HCEC 1CT (cell line): ENCODE measurements at regions not wholly inside any gene's neighbourhood (a gene's known extent, or its start where the extent isn't known, plus 50 kb on each side); places are given as distances from the start of the nearest gene placed in this dataset.
"Not testable (repeated sequence)": the region's sequence is repeated elsewhere in the genome, so short reads cannot be mapped to it uniquely, and the experiment has no call there.

Source experiments
- DNase-seq: peaks from one replicate; pipeline ENCODE4 v3.0.0-alpha.2; 2017

DNA sequence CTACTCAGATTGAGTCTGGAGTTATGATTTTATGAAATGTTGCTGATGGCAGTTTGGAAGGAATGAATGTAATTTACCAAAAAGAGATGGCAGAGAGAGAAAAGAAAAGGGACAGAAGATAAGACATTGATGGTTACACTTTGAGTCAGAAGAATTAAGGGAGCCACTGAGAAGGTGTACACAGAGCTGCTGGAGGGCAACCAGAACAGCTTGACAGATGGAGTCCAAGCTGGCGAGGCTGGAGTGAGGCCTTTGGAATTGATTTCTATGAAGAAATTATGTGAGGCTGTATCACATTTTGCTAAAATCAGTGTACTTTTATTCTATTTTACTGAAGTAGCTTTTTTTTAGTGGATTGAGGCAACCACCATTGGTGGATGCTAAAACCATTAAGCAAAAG lies 740.5 kb downstream of the REEP3 start:
- no peak for DNase-seq

DNA sequence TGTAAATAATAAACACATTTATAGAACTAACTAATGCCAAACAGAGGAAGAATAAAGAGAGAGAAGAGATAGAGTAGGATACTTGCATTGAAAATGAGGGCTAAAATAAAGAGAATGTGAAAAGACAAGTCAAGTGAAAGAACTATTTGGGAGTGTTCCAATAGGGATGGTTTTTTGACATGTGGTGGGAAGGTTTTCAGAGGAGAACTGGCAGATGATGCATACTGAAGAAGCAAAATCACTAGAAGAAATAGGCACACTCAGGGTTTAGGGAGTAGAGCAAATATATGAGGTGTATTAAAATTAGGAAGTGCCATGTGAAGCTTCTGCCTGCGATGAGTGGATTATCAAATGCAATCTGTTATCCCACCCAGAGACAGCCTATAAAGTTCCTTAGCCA lies 744.8 kb downstream of the REEP3 start:
- DNase-seq = no peak

DNA sequence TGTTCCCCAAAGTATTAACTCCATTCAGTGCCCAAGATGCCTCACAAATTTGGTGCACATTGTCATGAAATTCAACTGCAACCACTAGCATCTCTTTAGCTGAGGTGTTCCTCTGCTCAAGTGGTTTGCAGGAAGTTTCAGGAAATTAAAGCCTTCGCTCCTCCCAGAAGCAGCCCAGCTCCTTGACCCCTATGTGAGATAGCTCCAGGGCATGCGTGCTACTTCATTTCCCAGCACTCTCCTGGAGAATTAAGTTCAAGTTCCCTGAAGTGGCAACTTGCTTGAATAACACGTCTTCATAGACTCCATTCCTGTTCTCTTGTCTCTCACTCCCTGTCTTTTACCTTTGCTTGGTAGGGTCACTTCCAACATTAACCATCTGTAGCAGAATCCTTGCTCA lies 750.3 kb downstream of the REEP3 start:
- DNase-seq = no peak

DNA sequence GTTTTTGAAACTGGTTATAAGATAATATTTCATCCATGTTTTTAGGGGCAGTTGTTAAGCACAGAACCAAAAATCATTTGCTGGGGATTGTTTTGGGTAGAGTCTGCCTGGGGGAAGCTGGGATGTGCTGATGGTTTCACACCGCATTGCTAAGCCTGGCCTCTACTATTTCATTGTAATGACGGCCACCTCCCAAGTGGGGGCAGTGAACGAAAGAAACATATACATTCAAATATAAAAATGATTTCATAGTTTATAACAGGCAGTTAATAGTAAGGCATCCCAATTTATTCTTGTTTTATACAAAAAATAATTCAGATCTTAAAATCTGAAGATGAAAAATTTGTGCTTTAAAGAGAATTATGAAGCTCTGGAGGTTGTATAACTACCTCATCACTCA lies 750.8 kb downstream of the REEP3 start:
- no peak for DNase-seq

DNA sequence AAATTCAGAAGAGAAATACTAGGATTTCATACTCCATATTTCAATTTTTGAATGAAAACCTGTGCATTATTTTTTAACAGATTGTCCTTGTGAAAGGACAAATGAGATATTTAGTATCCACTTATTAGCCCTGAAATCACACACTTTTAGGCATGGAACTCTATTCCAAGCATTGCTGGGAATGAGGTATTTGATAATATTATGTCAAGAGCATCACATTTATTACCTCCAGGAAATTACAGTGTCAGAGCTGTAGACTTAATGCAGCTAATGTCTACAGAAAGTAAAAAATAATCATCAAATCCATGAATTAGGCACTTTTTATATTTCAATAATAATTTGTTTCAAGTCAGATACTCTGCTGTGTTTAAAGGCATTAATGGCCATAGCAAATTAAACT lies 753.8 kb downstream of the REEP3 start:
- no peak for DNase-seq

DNA sequence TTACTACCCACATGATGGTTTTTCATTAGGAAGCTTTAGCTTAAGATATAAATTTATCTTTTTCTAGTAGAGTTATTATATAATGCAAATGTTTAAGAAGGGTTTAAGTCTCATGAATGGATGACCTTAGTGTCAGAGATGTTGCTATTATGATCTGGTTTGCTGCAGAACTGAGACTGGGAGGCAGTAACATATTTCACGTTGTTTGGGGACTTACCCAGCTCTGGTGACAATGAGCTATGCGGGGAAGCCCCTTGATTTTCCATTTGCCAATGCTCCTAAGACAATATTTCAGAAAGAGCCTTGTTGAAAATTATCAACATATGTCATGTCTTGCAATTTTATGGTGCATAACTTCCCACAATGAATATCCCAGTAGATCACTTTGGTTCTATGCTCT lies 754.6 kb downstream of the REEP3 start:
- DNase-seq = no peak

DNA sequence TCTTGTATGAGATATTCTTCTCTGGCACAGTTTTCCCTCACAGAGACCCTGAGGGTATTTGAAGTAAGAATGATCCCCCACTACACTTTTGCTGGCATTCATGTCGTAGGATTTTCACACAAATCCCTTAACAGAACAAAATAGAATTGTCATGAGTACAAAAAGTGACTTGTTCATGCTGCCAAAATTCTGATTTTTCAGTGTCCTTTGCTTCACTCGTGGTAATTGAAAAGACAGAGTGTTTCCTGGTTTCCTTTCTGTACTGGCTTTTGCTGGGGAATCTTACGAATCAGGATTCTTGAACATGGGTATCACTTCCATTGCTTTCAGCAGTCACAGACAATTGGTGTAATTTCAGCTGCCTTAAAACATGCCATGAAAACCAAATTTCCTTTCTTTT lies 756.3 kb downstream of the REEP3 start:
- DNase-seq = no peak

DNA sequence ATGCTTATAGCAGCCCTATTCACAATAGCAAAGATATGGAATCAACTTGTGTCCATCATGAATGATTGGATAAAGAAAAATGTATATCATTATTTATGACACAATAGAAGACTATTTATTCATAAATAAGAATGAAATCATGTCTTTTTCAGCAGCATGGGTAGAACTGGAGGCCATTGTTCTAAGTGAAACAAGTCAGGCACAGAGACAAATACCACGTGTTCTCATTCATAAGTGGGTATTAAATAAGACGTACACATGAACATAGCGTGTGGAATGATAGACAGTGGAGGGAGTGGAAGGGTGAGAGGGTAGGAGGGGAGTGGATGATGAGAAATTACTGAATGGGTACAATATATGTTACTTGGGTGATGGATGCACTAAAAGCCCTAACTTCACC lies 762.4 kb downstream of the REEP3 start:
- DNase-seq = no peak

DNA sequence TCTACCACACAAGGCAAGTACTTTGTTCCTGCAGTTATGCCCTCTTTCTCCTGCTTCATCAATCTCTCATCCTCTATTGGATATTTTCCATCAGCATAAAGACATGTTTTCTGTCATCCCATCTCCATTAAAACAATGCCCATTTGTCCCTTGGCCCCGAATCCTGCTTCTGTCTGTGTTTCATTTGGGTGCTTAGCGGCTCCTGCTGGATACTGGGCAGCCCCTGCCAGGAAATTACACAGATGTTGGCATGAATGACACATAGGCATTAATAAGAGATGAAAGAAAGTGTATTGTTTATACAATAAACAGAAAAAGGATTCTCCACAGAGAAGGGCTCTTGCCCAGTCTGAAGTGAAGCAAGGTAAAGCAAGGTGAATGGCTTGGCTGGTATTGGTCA lies 765.3 kb downstream of the REEP3 start:
- DNase-seq = no peak

DNA sequence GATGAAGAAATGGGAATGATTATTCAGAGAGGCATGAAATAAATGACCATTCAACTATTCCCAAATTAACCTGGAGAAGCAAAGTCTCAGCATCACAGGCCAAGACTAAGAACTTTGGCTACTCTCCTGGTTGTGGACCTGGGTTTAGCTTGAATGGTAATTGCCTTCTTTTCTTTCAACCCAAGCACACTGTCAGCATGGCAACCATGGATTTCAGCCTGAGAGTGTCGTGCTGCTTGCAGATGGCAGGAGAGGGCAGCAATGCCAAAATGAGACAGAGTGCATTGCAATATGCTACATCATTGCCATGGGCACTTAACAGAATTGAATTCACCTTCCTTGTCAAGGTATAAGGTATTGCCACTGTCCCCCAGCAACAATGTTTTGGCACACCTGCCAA lies 767.2 kb downstream of the REEP3 start:
- no peak for DNase-seq

DNA sequence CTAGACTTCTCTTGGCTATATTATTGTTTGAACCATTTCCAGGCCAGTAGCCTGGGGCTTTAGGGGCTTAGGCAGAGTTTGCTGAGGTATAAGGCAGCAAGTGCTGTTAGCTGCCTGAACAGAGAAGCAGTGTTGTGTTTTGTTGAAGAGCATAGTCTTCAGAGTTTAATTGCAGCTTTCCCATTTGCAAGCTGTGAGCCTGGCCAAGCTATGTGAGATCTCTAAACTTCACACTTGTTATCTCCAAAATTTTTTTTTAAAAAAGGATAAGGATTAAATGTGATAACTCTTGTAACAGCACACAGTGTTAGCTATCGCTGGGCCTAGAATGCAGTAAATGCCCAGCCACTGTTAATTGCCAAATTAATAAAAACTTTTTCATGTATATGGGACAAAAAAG lies 782.4 kb downstream of the REEP3 start:
- no peak for DNase-seq

DNA sequence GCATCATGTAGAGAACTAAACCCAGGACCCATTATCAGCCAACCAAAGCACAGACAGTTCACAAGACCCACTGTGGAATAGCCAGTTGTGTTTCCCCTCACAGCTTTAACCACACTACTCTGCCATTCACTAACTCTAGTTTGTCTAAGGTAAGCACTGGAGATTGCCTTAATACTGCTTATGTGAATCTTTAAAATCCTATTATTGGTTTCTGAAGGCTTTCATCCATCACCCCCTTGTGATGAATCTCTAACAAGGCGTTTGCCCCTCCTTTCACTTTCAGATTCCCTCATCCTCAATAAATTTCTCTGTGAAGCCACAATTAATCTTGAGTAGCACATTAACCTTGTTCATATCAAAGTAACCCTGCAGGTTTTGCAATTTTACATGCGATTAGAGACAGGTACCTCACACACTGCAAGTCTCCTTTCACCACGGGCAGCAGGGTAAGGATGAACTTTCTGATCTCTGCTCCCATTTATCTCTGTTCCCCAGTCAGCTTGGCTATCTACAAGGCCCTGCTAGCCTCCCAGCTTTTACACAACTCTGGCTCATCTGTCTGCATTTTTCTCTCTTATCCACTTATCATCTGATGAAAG lies 785.6 kb downstream of the REEP3 start:
- DNase-seq = no peak

DNA sequence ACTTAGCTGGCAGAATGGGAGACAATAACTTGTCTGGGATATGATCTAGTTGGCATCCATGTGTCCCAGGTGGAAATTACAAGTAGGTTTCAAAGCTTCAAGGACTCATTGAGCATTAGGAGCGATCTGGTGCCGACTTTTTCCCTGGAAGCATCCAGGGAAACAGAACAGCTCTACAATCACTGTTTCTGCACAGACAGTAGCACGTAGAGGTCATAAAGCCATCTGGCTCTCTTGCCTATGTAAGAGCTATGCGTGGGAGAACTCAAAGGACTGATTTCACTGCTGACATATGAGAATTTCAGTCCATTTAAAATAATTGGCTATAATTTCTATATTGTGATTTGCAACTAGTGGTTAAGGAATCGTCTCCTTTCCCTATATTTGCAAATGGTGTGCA lies 791.7 kb downstream of the REEP3 start:
- no peak for DNase-seq

DNA sequence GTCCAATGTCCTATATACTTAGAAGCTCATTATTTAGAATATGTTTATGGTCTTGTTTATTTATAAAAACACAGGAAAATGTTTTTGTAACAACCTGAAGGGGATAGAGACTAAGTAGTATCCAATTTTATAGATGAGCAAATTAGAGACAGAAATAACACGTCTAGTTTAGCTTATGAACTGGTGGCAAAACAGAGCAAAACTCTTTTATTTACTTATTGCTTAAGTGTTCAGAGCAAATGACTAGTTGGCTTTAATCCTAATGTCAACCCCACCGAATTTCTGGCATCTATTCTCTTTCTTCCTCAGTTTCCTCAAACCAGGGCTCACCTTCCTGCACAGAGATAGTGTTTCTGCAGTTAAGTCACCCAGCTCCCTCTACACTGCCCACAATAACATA lies 792.8 kb downstream of the REEP3 start:
- DNase-seq = no peak

DNA sequence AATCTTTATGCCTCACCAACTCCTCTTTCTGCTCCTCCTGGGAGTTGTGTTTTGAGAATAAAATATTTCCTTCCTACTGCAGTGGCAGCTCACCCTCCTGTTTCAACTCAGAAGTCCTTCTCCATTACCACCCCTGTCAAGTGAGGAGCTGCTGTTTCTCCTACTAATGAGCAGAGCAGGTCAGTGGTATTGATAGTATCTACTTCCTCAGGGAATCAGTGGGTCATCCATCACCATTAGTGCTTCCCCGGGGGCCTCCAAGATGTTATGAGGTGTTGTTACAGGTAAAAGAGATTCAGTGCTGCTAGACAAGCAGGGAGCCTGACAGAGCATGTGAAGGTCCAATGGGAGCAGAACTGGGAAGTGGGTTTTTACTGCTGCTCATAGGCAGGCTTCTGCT lies 795.2 kb downstream of the REEP3 start:
- no peak for DNase-seq

DNA sequence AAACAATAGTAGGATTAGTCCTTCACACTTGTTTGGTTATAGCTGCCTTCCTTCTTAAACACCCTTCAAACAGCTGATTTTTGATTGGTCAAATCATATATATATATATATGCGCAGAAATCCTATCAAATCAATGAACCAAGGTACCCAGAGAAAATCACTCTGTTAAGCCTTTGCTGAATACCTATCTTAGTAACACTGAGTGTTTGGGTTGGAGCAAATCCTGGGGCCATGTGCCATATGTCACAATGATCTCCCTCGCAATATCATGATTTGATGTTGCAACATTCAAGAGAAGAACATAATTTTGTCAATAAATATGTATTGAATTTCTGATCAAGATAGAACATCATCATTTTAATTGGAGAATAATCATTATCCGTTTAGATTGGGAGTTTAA lies 795.6 kb downstream of the REEP3 start:
- DNase-seq = no peak

DNA sequence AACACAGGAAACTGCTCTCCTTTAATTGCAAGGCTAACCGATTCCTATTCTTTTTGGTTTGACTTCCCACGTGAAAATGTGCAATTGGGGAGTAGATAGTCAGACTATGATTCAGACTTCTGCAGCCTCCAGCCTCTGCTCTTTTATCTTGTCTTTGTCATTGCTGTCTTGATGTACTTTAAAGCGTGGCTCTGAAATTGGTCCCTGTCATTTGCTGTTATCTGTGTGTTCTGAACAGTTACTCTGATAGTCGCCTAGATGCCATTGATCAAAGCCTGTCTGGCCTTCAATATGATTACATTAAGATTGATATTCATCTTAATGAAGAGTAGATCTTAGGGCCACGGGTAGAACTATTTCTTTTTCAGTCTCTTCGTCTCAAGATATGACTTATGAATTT lies 799.2 kb downstream of the REEP3 start:
- no peak for DNase-seq

DNA sequence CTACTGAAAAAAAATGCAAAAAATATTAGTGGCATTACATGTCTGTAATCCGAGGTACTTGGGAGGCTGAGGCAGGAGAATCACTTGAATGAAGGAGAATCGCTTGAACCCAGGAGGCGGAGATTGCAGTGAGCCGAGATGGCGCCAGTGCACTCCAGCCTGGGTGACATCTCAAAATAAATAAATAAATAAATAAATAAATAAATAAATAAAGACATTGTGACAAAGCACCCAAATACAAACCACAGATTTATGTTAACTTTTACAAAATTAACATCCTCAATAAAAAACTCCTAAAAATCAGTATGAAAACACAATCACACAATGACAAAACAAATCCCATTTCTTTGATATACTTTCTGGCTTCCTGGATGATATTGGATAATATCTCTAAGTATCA lies 808.3 kb downstream of the REEP3 start:
- no peak for DNase-seq

DNA sequence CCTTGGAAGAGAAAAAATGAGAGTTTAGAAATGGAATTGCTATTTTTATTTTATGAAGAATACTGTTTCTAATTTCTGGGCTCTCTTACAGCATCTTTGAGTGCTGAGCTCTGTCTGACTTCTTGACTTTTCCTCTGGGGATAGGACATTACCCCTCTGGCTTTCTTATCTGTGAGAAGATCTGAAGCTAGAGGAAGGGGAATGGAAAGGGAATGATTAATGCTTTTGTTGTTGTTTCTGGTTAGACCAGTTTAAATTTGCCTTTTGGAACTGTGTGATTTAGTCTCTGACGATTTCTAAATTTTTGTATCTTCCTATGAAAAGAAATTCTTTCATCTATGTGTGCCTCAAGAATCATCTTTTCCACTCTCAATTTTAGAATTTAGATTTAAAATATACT lies 811.4 kb downstream of the REEP3 start:
- no peak for DNase-seq

DNA sequence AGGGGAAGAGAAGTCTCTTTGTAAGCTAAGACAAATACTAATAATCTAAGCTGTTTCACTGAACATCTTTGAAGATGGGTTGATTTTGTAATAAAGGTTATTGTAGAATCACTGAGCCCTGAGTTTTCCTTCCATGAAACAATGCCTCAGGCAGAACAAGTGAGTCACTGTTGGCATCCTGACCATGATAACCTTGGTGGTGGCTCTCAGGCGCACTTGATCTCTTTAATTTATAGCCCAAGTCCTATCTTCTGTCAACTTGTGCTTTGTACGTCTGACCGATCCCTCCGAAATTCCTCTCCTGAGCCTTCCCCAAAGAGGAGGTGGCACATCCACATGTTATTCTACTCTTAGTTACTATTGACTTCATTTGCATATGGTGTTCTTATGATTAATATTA lies 812.9 kb downstream of the REEP3 start:
- no peak for DNase-seq

DNA sequence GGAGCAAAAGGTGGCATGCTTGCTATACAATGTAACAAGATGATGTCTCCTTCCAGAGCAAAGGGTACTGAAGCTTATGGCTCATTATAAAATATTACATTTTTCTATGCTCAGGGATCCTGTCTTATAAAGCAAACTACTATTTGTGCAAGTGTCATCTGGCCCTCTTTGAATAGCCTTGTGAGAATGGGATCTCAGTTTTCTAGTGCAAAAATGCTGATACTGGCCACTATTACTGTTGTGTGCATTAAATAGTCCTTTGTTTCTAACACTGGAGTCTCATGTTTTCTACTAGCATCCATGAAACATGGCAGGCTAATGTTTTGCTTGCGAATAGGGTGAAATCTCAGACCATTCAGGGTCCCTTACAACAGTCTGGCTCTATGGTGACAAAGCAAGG lies 823.0 kb downstream of the REEP3 start:
- DNase-seq = no peak

DNA sequence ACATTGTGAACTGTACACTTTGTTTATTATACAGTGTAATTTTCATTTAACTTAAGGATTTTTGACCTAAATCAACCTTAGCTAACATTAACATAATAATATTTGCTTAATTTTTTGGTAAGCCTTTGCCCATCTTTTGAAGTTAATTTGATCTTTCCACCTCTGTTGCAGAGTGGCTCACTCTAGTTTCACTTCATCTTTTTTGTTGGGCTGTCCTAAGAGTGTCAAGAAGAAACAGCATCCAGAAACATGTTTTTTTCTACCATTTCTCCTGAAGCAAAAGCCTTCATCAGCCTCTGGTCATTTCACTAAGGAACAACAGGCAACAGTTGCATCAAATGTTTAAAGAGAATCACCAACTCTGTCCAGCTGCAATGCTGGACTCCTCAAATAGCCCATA lies 824.7 kb downstream of the REEP3 start:
- no peak for DNase-seq

DNA sequence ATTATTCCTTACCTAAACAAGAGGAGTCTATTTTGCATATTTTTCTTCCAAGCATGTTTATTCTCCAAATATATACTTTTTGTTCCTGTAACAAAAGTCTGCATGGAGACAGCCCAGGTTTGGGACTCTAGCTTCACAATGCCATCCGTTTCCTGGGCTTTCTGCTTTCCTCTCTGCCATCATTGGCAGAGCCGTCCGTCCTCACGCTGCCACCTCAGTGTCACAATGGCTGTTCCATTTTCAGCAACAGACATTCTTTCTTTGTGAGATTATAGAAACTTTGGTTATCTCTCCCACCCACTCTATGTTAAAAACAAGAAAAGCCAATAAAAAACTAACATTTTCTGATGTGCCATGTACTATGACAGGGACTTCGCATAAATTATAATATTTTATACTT lies 825.2 kb downstream of the REEP3 start:
- no peak for DNase-seq

DNA sequence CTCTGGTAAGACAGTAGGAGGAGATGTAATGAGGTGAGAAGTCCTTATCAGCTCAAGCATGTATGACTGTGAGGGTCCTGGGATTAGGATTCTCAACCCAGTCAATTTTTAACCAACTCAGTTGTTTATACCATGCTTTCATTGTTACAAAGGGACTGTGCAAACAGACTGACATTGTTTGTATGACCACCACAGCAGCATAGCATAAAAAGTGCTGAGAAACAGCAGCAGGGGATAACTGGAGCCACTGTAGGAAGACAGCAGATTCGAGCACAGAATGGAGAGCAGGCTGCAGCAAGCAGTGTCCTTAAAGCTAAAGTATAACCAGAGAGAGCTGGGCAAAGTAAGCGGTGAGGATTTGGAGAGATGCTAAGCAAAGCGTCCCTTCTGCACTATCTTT lies 829.5 kb downstream of the REEP3 start:
- DNase-seq = no peak

DNA sequence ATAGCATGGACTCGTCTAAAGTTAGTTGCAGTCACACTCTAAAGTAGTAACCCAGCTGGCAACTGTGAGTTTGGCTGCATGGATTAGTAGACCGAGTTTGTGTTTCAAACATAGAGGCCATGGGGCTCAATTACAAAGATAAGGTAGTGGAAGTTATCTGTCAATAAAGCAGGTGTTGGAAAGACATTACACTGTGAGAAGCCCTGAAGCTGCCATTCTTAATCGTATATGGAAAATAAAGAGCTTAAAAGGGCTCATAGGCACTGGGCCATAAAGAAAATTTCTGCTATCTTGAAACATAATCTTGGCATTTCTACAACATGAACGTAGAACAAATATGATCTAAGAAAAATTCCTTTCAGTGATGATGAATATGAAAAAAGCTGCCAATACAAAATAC lies 837.7 kb downstream of the REEP3 start:
- no peak for DNase-seq

DNA sequence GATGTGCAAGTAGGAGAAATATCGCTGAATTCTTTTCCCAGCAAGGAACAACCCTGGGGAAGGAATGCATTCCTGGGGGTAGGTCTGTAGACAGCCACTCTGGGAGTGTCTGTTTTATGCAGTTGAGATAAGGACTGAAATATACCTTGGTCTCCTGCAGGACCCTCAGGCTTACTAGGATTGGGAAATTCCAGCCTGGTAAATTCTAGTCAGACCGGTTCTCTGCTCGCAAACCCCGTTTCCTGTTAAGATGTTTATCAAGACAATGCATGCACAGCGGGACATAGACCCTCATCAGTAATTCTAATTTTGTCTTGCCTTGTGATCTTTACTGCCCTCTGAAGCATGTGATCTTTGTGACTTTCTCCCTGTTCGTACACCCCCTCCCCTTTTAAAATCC lies 839.0 kb downstream of the REEP3 start:
- DNase-seq = not testable (repeated sequence)
